ENCODE measurements at regions not wholly inside any gene's neighbourhood (a gene's known extent, or its start where the extent isn't known, plus 50 kb on each side); places are given as distances from the start of the nearest gene placed in this dataset.

GRCh38 chrX:82292803-82293202 is 1090.9 kb downstream of the SH3BGRL start:
- ATAC-seq: no peak
- 64 to 83% methylated on average over 2 of the region's 2 CpGs for WGBS, 2 donors
- intact Hi-C loops (cut with DNase I): no loop called here

GRCh38 chrX:82320569-82320968 is 1118.7 kb downstream of the SH3BGRL start:
- Histone ChIP-seq H3K36me3 (replicated peaks in 1 of 2; ENCODE audit: insufficient read depth in 1 of 2, low read depth in 2 of 2) (no peaks in the 10 kb centered on the region), H3K9me3 (no peaks in the 10 kb centered on the region), H3K27ac (no peak overlapping the region), H3K27me3 (no peaks in the 10 kb centered on the region), H3K4me3 (no peak overlapping the region), H3K4me1 (peaks cover 6% of the 10 kb centered on the region)
- no peak for TF ChIP-seq CTCF (IDR thresholded peaks at IDR 0.05)
- no peak for TF ChIP-seq POLR2A (IDR thresholded peaks at IDR 0.05)
- DNase-seq (no peak), ATAC-seq (no peak)
- WGBS, 2 donors: 23 to 31% methylated on average over 1 of the region's 1 CpG
- intact Hi-C loops (cut with DNase I): no loop called here

More at GRCh38 chrX:82292803-82293202, 1090.9 kb downstream of the SH3BGRL start:
- no peak overlapping the region for H3K4me3 ChIP-seq
- H3K27ac ChIP-seq: no peak overlapping the region
- H3K4me1 ChIP-seq: no peaks in the 10 kb centered on the region
- H3K27me3 ChIP-seq: no peaks in the 10 kb centered on the region
- no peaks in the 10 kb centered on the region for H3K9me3 ChIP-seq
- H3K36me3 ChIP-seq (replicated peaks in 1 of 2; ENCODE audit: insufficient read depth in 1 of 2, low read depth in 2 of 2): no peaks in the 10 kb centered on the region
- TF ChIP-seq CTCF (IDR thresholded peaks at IDR 0.05): no peak
- TF ChIP-seq POLR2A (IDR thresholded peaks at IDR 0.05): no peak
- DNase-seq: no peak

- intact Hi-C loops (cut with DNase I): no loop called here
- WGBS, 2 donors: 18 to 35% methylated on average over 1 of the region's 1 CpG
- ATAC-seq: no peak
These were observed 1131.7 kb downstream of the SH3BGRL start for GRCh38 chrX:82333575-82333974.

GRCh38 chrX:82335772-82336171 is 1133.9 kb downstream of the SH3BGRL start:
- DNase-seq (no peak), ATAC-seq (no peak)
- Histone ChIP-seq H3K27ac (no peak overlapping the region), H3K4me1 (peaks cover 11% of the 10 kb centered on the region), H3K4me3 (no peak overlapping the region), H3K36me3 (replicated peaks in 1 of 2; ENCODE audit: insufficient read depth in 1 of 2, low read depth in 2 of 2) (no peaks in the 10 kb centered on the region), H3K27me3 (no peaks in the 10 kb centered on the region), H3K9me3 (no peaks in the 10 kb centered on the region)
- 25% methylated on average over 1 of the region's 1 CpG for WGBS, 2 donors
- TF ChIP-seq CTCF (IDR thresholded peaks at IDR 0.05) (no peak), POLR2A (IDR thresholded peaks at IDR 0.05) (no peak)
- intact Hi-C loops (cut with DNase I): no loop called here

More at GRCh38 chrX:82333575-82333974, 1131.7 kb downstream of the SH3BGRL start:
- H3K4me3 ChIP-seq: no peak overlapping the region
- TF ChIP-seq POLR2A (IDR thresholded peaks at IDR 0.05): no peak
- TF ChIP-seq CTCF (IDR thresholded peaks at IDR 0.05): no peak
- H3K36me3 ChIP-seq (replicated peaks in 1 of 2; ENCODE audit: insufficient read depth in 1 of 2, low read depth in 2 of 2): no peaks in the 10 kb centered on the region
- no peaks in the 10 kb centered on the region for H3K27me3 ChIP-seq
- H3K4me1 ChIP-seq: peaks cover 11% of the 10 kb centered on the region
- DNase-seq: no peak
- H3K27ac ChIP-seq: no peak overlapping the region
- H3K9me3 ChIP-seq: no peaks in the 10 kb centered on the region

- intact Hi-C loops (cut with DNase I): no loop called here
- no peak overlapping the region for H3K4me3 ChIP-seq
- no peaks in the 10 kb centered on the region for H3K4me1 ChIP-seq
- H3K27me3 ChIP-seq: no peaks in the 10 kb centered on the region
- DNase-seq: no peak
- no peak for ATAC-seq
- no peaks in the 10 kb centered on the region for H3K36me3 ChIP-seq (replicated peaks in 1 of 2; ENCODE audit: insufficient read depth in 1 of 2, low read depth in 2 of 2)
- no peak for TF ChIP-seq CTCF (IDR thresholded peaks at IDR 0.05)
- TF ChIP-seq POLR2A (IDR thresholded peaks at IDR 0.05): no peak
- WGBS, 2 donors: 47 to 59% methylated on average over 3 of the region's 3 CpGs
- no peak overlapping the region for H3K27ac ChIP-seq
- no peaks in the 10 kb centered on the region for H3K9me3 ChIP-seq
These were observed 1140.6 kb downstream of the SH3BGRL start for GRCh38 chrX:82342531-82342930.

Data from body of pancreas (tissue), 4 donors.